ENCODE measurements at regions not wholly inside any gene's neighbourhood (a gene's known extent, or its start where the extent isn't known, plus 50 kb on each side); places are given as distances from the start of the nearest gene placed in this dataset.

GRCh38 chr9:89658931-89659330, 54.1 kb downstream of the GADD45G start:
- Histone ChIP-seq H2BK15ac (ENCODE audit: low read depth, poor library complexity, severe bottlenecking) (no peak overlapping the region), H3K27me3 (ENCODE audit: control insufficient read depth in 1 of 2, insufficient read depth in 1 of 2, low read length in 2 of 2) (peaks cover 19 to 66% of the 10 kb centered on the region in 2 experiments), H4K91ac (ENCODE audit: low read length) (no peak overlapping the region), H3K9ac (ENCODE audit: low read length) (no peak overlapping the region), H3K4me1 (ENCODE audit: control insufficient read depth, insufficient read depth, low read depth, low read length) (peaks cover 30% of the 10 kb centered on the region), H4K8ac (ENCODE audit: low read length) (no peak overlapping the region), H2AK5ac (ENCODE audit: low read length, severe bottlenecking) (no peak overlapping the region), H2AFZ (ENCODE audit: low read depth, low read length) (no peak overlapping the region), H3K9me3 (ENCODE audit: control insufficient read depth, low read length) (no peaks in the 10 kb centered on the region), H2BK5ac (ENCODE audit: low read depth, low read length, poor library complexity, severe bottlenecking) (no peak overlapping the region), H3K27ac (ENCODE audit: low read length, poor library complexity, severe bottlenecking) (no peak overlapping the region), H3K23ac (ENCODE audit: low read length in 2 of 2) (no peak overlapping the region), H3K36me3 (ENCODE audit: control insufficient read depth in 1 of 2, insufficient read depth in 2 of 2, low read depth in 1 of 2, low read length in 2 of 2) (no peaks in the 10 kb centered on the region), H2BK12ac (ENCODE audit: low read length in 2 of 2) (no peak overlapping the region), H3K4me3 (ENCODE audit: insufficient read depth in 1 of 2, low read depth in 1 of 2, low read length in 2 of 2) (no peak overlapping the region), H3K4me2 (ENCODE audit: low read length, poor library complexity, severe bottlenecking) (no peak overlapping the region), H3K18ac (ENCODE audit: low read depth in 1 of 2, low read length in 2 of 2) (no peak overlapping the region), H3K79me1 (replicated peaks; ENCODE audit: low read length, poor library complexity, severe bottlenecking) (no peaks in the 10 kb centered on the region), H3K4ac (ENCODE audit: low read depth in 1 of 2, low read length in 2 of 2) (no peak overlapping the region), H2BK120ac (ENCODE audit: low read depth, low read length) (no peak overlapping the region), H3K14ac (ENCODE audit: low read length in 2 of 2) (no peak overlapping the region)
- no peak for DNase-seq
- WGBS: 78% methylated on average over 5 of the region's 6 CpGs

DNA sequence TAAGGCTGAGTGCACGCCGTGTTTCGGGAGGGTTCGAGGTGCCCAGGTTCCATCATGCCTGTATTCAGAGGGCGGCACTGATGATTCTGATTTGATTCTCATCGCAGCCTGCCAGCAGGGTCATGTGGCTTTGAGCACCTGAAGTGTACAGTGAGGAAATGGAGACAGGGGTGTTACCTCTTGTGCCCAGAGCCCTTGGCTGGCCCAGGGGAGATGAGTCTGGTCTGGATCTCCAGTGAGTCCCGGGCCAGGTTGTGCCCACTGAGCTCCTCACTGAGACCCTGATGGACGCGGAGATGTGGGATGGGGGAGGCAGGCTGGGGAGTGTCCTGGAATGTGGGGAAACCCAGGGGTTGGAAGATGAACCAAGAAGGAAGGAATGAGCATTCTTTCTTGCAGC, 54.7 kb downstream of the GADD45G start:
- H2AFZ ChIP-seq (ENCODE audit: low read depth, low read length): no peak overlapping the region
- H4K8ac ChIP-seq (ENCODE audit: low read length): no peak overlapping the region
- no peak overlapping the region for H3K27ac ChIP-seq (ENCODE audit: low read length, poor library complexity, severe bottlenecking)
- no peak overlapping the region for H3K18ac ChIP-seq (ENCODE audit: low read depth in 1 of 2, low read length in 2 of 2)
- no peak overlapping the region for H4K91ac ChIP-seq (ENCODE audit: low read length)
- H2BK5ac ChIP-seq (ENCODE audit: low read depth, low read length, poor library complexity, severe bottlenecking): no peak overlapping the region
- H3K14ac ChIP-seq (ENCODE audit: low read length in 2 of 2): no peak overlapping the region
- H3K4me2 ChIP-seq (ENCODE audit: low read length, poor library complexity, severe bottlenecking): no peak overlapping the region
- peaks cover 21 to 61% of the 10 kb centered on the region in 2 experiments for H3K27me3 ChIP-seq (ENCODE audit: control insufficient read depth in 1 of 2, insufficient read depth in 1 of 2, low read length in 2 of 2)
- H2BK15ac ChIP-seq (ENCODE audit: low read depth, poor library complexity, severe bottlenecking): no peak overlapping the region
- no peaks in the 10 kb centered on the region for H3K9me3 ChIP-seq (ENCODE audit: control insufficient read depth, low read length)
- no peaks in the 10 kb centered on the region for H3K36me3 ChIP-seq (ENCODE audit: control insufficient read depth in 1 of 2, insufficient read depth in 2 of 2, low read depth in 1 of 2, low read length in 2 of 2)
- no peak overlapping the region for H2BK120ac ChIP-seq (ENCODE audit: low read depth, low read length)
- H3K23ac ChIP-seq (ENCODE audit: low read length in 2 of 2): no peak overlapping the region
- H3K79me1 ChIP-seq (replicated peaks; ENCODE audit: low read length, poor library complexity, severe bottlenecking): no peaks in the 10 kb centered on the region
- no peak for DNase-seq
- no peak overlapping the region for H3K4me3 ChIP-seq (ENCODE audit: insufficient read depth in 1 of 2, low read depth in 1 of 2, low read length in 2 of 2)
- no peak overlapping the region for H3K4ac ChIP-seq (ENCODE audit: low read depth in 1 of 2, low read length in 2 of 2)
- WGBS: 96% methylated on average over 7 of the region's 9 CpGs
- H2AK5ac ChIP-seq (ENCODE audit: low read length, severe bottlenecking): no peak overlapping the region
- no peak overlapping the region for H2BK12ac ChIP-seq (ENCODE audit: low read length in 2 of 2)
- H3K9ac ChIP-seq (ENCODE audit: low read length): no peak overlapping the region
- H3K4me1 ChIP-seq (ENCODE audit: control insufficient read depth, insufficient read depth, low read depth, low read length): peaks cover 30% of the 10 kb centered on the region

DNA sequence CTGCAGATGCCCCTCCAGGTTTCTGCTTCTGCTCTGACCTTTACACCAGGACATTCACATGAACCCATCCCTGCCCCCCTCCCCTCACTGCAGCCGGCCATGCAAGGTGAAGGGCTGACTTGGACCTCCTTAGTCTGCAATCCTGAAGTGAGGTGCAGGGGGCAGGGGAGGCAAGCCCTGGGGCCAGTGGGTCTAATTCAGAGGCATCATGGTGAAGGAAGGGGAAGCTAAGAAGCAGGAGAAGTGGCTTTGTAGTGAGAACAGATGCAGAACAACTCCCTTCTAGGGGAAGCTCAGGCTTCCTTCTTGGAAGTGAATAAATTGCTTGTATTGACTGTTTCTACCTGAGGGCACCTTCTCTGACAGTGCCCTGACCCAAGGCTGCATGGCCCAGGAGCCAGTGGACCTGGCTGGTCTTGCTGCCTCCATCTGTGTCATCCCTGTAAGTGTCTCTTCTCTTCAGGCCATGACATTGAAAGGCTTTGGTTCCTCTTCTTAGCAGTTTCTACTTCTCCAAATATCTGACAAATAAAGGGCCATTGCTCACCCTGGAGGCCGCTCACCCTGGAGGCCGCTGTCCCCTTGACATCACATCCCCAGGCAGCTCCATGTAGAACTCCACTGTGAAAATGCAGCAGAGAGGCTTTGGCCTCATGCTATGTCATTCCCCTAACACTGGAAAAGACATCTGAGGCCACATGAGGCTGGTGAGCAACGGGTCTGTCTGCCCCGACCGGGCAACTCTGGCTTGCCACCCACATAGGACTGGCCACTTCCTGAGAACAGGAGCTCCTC, 55.3 kb downstream of the GADD45G start:
- Histone ChIP-seq H2AFZ (ENCODE audit: low read depth, low read length) (no peak overlapping the region), H3K27me3 (ENCODE audit: control insufficient read depth in 1 of 2, insufficient read depth in 1 of 2, low read length in 2 of 2) (peaks cover 21 to 58% of the 10 kb centered on the region in 2 experiments), H2BK15ac (ENCODE audit: low read depth, poor library complexity, severe bottlenecking) (no peak overlapping the region), H3K9me3 (ENCODE audit: control insufficient read depth, low read length) (no peaks in the 10 kb centered on the region), H3K27ac (ENCODE audit: low read length, poor library complexity, severe bottlenecking) (no peak overlapping the region), H4K8ac (ENCODE audit: low read length) (no peak overlapping the region), H3K14ac (ENCODE audit: low read length in 2 of 2) (no peak overlapping the region), H2BK120ac (ENCODE audit: low read depth, low read length) (no peak overlapping the region), H2BK12ac (ENCODE audit: low read length in 2 of 2) (peak overlapping the region in 1 of 2 experiments; percentile 7), H3K23ac (ENCODE audit: low read length in 2 of 2) (no peak overlapping the region), H2BK5ac (ENCODE audit: low read depth, low read length, poor library complexity, severe bottlenecking) (no peak overlapping the region), H3K4me2 (ENCODE audit: low read length, poor library complexity, severe bottlenecking) (no peak overlapping the region), H2AK5ac (ENCODE audit: low read length, severe bottlenecking) (no peak overlapping the region), H3K18ac (ENCODE audit: low read depth in 1 of 2, low read length in 2 of 2) (no peak overlapping the region), H3K4me1 (ENCODE audit: control insufficient read depth, insufficient read depth, low read depth, low read length) (peaks cover 29% of the 10 kb centered on the region), H4K91ac (ENCODE audit: low read length) (no peak overlapping the region), H3K36me3 (ENCODE audit: control insufficient read depth in 1 of 2, insufficient read depth in 2 of 2, low read depth in 1 of 2, low read length in 2 of 2) (no peaks in the 10 kb centered on the region), H3K9ac (ENCODE audit: low read length) (no peak overlapping the region), H3K4ac (ENCODE audit: low read depth in 1 of 2, low read length in 2 of 2) (no peak overlapping the region), H3K4me3 (ENCODE audit: insufficient read depth in 1 of 2, low read depth in 1 of 2, low read length in 2 of 2) (no peak overlapping the region), H3K79me1 (replicated peaks; ENCODE audit: low read length, poor library complexity, severe bottlenecking) (no peaks in the 10 kb centered on the region)
- DNase-seq: no peak
- 94% methylated on average over 5 of the region's 6 CpGs for WGBS

GRCh38 chr9:89661391-89661949, 56.7 kb downstream of the GADD45G start:
- no peak overlapping the region for H2BK5ac ChIP-seq (ENCODE audit: low read depth, low read length, poor library complexity, severe bottlenecking)
- WGBS: 76% methylated on average over 13 of the region's 13 CpGs

More at GRCh38 chr9:89661391-89661949, 56.7 kb downstream of the GADD45G start:
- Histone ChIP-seq H3K27me3 (ENCODE audit: control insufficient read depth in 1 of 2, insufficient read depth in 1 of 2, low read length in 2 of 2) (peaks cover 25 to 57% of the 10 kb centered on the region in 2 experiments), H2AFZ (ENCODE audit: low read depth, low read length) (peak overlapping the region; percentile 36), H3K9me3 (ENCODE audit: control insufficient read depth, low read length) (no peaks in the 10 kb centered on the region), H4K91ac (ENCODE audit: low read length) (peak overlapping the region; percentile 64), H3K18ac (ENCODE audit: low read depth in 1 of 2, low read length in 2 of 2) (peak overlapping the region; percentile 55 to 56), H2AK5ac (ENCODE audit: low read length, severe bottlenecking) (no peak overlapping the region), H2BK120ac (ENCODE audit: low read depth, low read length) (no peak overlapping the region), H3K4me2 (ENCODE audit: low read length, poor library complexity, severe bottlenecking) (no peak overlapping the region), H3K36me3 (ENCODE audit: control insufficient read depth in 1 of 2, insufficient read depth in 2 of 2, low read depth in 1 of 2, low read length in 2 of 2) (no peaks in the 10 kb centered on the region), H4K8ac (ENCODE audit: low read length) (peak overlapping the region; percentile 12), H3K27ac (ENCODE audit: low read length, poor library complexity, severe bottlenecking) (no peak overlapping the region), H3K14ac (ENCODE audit: low read length in 2 of 2) (peak overlapping the region in 1 of 2 experiments; percentile 14), H3K4me3 (ENCODE audit: insufficient read depth in 1 of 2, low read depth in 1 of 2, low read length in 2 of 2) (peak overlapping the region in 1 of 2 experiments; percentile 78), H3K4ac (ENCODE audit: low read depth in 1 of 2, low read length in 2 of 2) (peak overlapping the region in 1 of 2 experiments; percentile 13), H3K9ac (ENCODE audit: low read length) (no peak overlapping the region), H3K23ac (ENCODE audit: low read length in 2 of 2) (no peak overlapping the region), H3K4me1 (ENCODE audit: control insufficient read depth, insufficient read depth, low read depth, low read length) (peaks cover 16% of the 10 kb centered on the region), H2BK12ac (ENCODE audit: low read length in 2 of 2) (peak overlapping the region in 1 of 2 experiments; percentile 75), H2BK15ac (ENCODE audit: low read depth, poor library complexity, severe bottlenecking) (no peak overlapping the region), H3K79me1 (replicated peaks; ENCODE audit: low read length, poor library complexity, severe bottlenecking) (no peaks in the 10 kb centered on the region)
- peak; percentile 17 for DNase-seq
